ENCODE measurements at regions not wholly inside any gene's neighbourhood (a gene's known extent, or its start where the extent isn't known, plus 50 kb on each side); places are given as distances from the start of the nearest gene placed in this dataset.

DNA sequence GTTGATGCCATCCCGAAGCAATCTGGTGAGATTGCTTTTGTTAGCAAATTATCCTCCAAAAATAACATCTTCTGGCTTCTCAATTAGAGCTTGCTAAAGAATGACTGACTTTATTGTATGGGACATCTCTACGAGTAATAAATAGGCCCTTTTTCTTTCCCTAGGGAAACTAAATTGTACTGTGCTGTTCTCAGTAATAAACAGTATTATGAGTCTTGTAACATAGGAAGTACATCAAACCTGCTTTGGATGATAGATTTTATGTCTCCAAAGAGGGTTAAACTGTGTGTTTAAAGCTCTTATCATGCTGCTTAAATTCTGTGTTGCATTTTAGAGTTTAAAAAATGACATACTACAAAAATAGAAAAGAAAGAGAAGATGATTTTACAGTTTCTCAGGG is 153.4 kb upstream of the THRB start:
- Histone ChIP-seq H3K36me3 (ENCODE audit: control insufficient read depth in 2 of 2, extremely low read depth in 1 of 2, insufficient read depth in 2 of 2, low read length in 2 of 2) (no peaks in the 10 kb centered on the region), H3K79me2 (ENCODE audit: control insufficient read depth, insufficient read depth, low read length) (no peaks in the 10 kb centered on the region), H3K27me3 (ENCODE audit: control insufficient read depth, extremely low read depth, insufficient read depth, low read length) (no peaks in the 10 kb centered on the region), H3K4me2 (ENCODE audit: control insufficient read depth, extremely low read depth, insufficient read depth, low read depth, low read length) (no peak overlapping the region), H3K4me3 (ENCODE audit: control insufficient read depth in 2 of 3, extremely low read depth in 1 of 3, insufficient read depth in 2 of 3, low read depth in 1 of 3, low read length in 3 of 3) (no peak overlapping the region), H3K9me1 (ENCODE audit: control insufficient read depth, extremely low read depth, insufficient read depth, low read length) (no peaks in the 10 kb centered on the region), H3K9ac (ENCODE audit: control insufficient read depth, extremely low read depth, insufficient read depth, low read length) (no peak overlapping the region), H4K20me1 (ENCODE audit: control insufficient read depth, extremely low read depth, insufficient read depth, low read length) (no peaks in the 10 kb centered on the region), H2AFZ (ENCODE audit: control insufficient read depth, low read length) (no peak overlapping the region), H3K4me1 (ENCODE audit: control insufficient read depth, extremely low read depth, insufficient read depth, low read length) (no peaks in the 10 kb centered on the region), H3K27ac (ENCODE audit: control insufficient read depth, insufficient read depth, low read length) (no peak overlapping the region), H3K9me3 (ENCODE audit: control insufficient read depth, low read depth, low read length) (no peaks in the 10 kb centered on the region)
- no peak for FAIRE-seq
- TF ChIP-seq, protein P1, sequence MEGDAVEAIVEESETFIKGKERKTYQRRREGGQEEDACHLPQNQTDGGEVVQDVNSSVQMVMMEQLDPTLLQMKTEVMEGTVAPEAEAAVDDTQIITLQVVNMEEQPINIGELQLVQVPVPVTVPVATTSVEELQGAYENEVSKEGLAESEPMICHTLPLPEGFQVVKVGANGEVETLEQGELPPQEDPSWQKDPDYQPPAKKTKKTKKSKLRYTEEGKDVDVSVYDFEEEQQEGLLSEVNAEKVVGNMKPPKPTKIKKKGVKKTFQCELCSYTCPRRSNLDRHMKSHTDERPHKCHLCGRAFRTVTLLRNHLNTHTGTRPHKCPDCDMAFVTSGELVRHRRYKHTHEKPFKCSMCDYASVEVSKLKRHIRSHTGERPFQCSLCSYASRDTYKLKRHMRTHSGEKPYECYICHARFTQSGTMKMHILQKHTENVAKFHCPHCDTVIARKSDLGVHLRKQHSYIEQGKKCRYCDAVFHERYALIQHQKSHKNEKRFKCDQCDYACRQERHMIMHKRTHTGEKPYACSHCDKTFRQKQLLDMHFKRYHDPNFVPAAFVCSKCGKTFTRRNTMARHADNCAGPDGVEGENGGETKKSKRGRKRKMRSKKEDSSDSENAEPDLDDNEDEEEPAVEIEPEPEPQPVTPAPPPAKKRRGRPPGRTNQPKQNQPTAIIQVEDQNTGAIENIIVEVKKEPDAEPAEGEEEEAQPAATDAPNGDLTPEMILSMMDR (optimal IDR thresholded peaks at IDR 0.05 in 1 of 3, IDR thresholded peaks at IDR 0.05 in 1 of 3, conservative IDR thresholded peaks at IDR 0.05 in 1 of 3; ENCODE audit: extremely low read depth in 1 of 3, insufficient read depth in 2 of 3, low read length in 3 of 3), result no peak
- TF ChIP-seq EZH2 (IDR thresholded peaks at IDR 0.05; ENCODE audit: low read length), result no peak
- dilution Hi-C loops (cut with MboI; ENCODE audit: extremely low pct_ligation_motif_present, low sequenced_read_pairs), result no loop called here
- DNase-seq (ENCODE audit: low read depth, low spot score), result no peak

DNA sequence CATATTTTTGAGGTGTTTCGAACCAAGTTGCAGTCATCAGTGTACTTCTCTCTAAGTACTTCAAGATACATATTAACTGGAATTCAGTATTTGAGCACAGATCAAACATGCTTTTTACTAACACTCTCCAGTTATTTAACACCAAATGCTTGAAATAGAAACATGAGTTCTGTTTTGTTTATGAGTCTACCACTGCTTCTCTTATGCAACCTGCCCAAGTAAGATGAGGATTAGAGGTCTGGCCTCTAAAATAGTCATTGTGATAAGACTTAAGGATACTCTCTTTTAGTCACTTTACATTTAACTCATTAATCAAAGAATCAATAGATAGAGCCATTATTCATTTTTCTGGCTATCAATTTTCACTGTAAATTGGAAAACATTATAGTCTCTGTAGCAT is 156.2 kb upstream of the THRB start:
- Histone ChIP-seq H4K20me1 (ENCODE audit: control insufficient read depth, extremely low read depth, insufficient read depth, low read length) (no peaks in the 10 kb centered on the region), H3K9me1 (ENCODE audit: control insufficient read depth, extremely low read depth, insufficient read depth, low read length) (no peaks in the 10 kb centered on the region), H3K27me3 (ENCODE audit: control insufficient read depth, extremely low read depth, insufficient read depth, low read length) (no peaks in the 10 kb centered on the region), H3K36me3 (ENCODE audit: control insufficient read depth in 2 of 2, extremely low read depth in 1 of 2, insufficient read depth in 2 of 2, low read length in 2 of 2) (no peaks in the 10 kb centered on the region), H3K9ac (ENCODE audit: control insufficient read depth, extremely low read depth, insufficient read depth, low read length) (no peak overlapping the region), H2AFZ (ENCODE audit: control insufficient read depth, low read length) (no peak overlapping the region), H3K79me2 (ENCODE audit: control insufficient read depth, insufficient read depth, low read length) (no peaks in the 10 kb centered on the region), H3K4me1 (ENCODE audit: control insufficient read depth, extremely low read depth, insufficient read depth, low read length) (no peaks in the 10 kb centered on the region), H3K27ac (ENCODE audit: control insufficient read depth, insufficient read depth, low read length) (no peak overlapping the region), H3K4me3 (ENCODE audit: control insufficient read depth in 2 of 3, extremely low read depth in 1 of 3, insufficient read depth in 2 of 3, low read depth in 1 of 3, low read length in 3 of 3) (no peak overlapping the region), H3K4me2 (ENCODE audit: control insufficient read depth, extremely low read depth, insufficient read depth, low read depth, low read length) (no peak overlapping the region), H3K9me3 (ENCODE audit: control insufficient read depth, low read depth, low read length) (no peaks in the 10 kb centered on the region)
- DNase-seq (ENCODE audit: low read depth, low spot score) (no peak), FAIRE-seq (no peak)
- TF ChIP-seq EZH2 (IDR thresholded peaks at IDR 0.05; ENCODE audit: low read length), result no peak
- TF ChIP-seq, protein P1 (optimal IDR thresholded peaks at IDR 0.05 in 1 of 3, IDR thresholded peaks at IDR 0.05 in 1 of 3, conservative IDR thresholded peaks at IDR 0.05 in 1 of 3; ENCODE audit: extremely low read depth in 1 of 3, insufficient read depth in 2 of 3, low read length in 3 of 3), result no peak
- dilution Hi-C loops (cut with MboI; ENCODE audit: extremely low pct_ligation_motif_present, low sequenced_read_pairs), result no loop called here
